SK-N-DZ (cell line): ENCODE measurements at regions not wholly inside any gene's neighbourhood (a gene's known extent, or its start where the extent isn't known, plus 50 kb on each side); places are given as distances from the start of the nearest gene placed in this dataset.

ENCODE experiments used
- DNase-seq: peaks from one replicate; pipeline ENCODE4 v3.0.0-alpha.2; 2015; ENCODE audit warnings: low spot score

- peak; percentile 20 for DNase-seq
Observed at GRCh38 chr14:103206836-103207387, 83.7 kb downstream of the TNFAIP2 start.

- DNase-seq: no peak
Observed at GRCh38 chr14:103207388-103208072, 84.3 kb downstream of the TNFAIP2 start.

DNA sequence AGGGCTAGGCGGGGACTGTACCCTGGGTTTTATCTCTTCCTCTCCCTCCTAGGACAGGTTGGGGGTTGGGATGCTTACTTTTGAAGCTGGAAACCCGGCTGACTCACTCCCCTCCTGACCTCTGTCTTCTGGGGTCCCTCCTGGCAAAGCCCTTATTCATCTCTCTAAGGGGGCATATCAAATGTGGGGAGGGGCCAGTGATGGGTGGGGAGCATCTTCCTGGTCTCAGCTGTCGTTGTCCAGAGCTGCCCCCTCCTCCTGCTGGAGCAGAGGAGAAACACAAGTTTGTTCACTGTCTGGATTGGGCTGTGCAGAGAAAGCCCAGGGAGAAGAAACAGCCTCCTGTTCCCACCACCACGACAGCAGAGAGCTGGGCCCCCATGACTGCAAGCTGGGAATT lies 85.8 kb downstream of the TNFAIP2 start:
- peak; percentile 13 for DNase-seq

- DNase-seq: no peak
Observed at GRCh38 chr14:103209506-103209905, 86.2 kb downstream of the TNFAIP2 start.

DNA sequence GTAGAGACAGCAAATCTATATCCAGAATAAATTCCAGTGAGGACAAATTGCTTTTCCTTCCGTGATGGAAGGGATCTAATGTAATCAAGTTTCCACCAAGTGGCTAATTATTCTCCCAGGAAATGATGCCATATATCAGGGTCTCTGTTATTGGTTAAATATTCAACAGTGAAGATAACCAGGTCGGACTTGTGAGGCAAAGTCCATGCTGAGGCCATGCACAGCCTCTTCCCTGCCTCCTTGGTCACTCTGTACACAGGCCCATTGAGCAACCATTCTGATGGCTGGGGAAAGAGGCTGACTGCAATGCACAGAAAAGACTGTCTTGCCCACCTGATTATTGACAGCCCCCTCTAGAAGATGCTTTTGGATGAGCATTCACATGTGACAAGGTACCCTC lies 90.1 kb downstream of the TNFAIP2 start:
- DNase-seq: no peak

DNA sequence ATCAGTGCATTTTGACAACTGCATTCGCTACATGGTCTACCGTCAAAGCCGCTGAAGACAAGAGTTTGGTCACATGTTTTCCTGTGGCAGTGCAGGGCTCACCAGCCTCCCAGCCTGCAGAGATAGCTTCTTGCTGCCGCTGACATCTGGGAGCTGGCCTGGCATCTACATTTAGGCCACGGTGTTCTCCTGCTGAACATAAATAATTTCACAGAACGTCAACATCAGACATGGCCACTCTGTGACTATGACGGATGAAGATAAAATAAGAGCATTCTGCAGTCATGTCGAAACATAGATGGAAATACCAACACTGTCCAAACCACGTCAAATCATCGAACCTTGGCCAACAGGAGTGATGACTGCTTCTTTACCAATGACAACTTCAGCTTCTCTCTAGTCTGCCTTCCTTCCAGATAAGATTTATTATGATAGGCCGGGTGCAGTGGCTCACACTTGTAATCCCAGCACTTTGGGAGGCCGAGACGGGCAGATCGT lies 91.2 kb downstream of the TNFAIP2 start:
- DNase-seq: no peak

- no peak for DNase-seq
Observed at GRCh38 chr14:103216399-103216798, 93.1 kb downstream of the TNFAIP2 start.

DNA sequence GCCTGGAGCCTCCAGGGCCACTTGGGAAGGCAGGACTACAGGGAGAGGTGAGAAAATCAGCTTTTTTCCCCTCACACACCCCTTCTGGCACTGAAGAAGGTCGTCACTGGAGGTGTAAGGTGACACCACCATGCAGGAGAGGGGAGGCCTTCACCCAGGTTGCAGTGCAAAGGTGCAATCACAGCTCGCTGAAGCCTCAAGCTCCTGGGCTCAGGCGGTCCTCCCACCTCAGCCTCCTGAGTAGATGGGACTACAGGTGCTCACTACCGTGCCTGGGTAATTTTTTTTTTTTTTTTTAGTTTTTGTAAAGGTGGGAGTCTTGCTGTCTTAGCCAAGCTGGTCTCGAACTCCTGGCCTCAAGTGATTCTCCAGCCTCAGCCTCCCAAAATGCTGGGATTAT lies 93.6 kb downstream of the TNFAIP2 start:
- no peak for DNase-seq

DNA sequence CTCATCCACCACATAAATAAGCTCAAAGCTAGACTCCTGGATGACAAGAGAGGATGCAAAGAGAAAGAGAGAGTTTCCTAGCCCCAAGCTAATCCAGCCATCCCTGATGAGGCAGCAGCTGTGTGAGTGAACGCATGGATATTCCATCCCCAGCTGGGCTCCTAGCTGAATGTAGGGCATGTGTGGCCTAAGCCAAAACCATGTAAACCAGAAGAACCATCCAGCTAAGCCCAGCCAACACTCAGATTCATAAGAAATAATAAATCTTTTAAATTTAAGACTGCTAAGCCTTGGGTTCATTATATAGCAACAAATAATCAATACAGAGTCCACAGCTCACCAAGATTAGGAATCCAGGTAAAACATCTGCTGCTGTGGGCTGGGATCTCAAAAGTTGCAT lies 94.3 kb downstream of the TNFAIP2 start:
- no peak for DNase-seq

DNA sequence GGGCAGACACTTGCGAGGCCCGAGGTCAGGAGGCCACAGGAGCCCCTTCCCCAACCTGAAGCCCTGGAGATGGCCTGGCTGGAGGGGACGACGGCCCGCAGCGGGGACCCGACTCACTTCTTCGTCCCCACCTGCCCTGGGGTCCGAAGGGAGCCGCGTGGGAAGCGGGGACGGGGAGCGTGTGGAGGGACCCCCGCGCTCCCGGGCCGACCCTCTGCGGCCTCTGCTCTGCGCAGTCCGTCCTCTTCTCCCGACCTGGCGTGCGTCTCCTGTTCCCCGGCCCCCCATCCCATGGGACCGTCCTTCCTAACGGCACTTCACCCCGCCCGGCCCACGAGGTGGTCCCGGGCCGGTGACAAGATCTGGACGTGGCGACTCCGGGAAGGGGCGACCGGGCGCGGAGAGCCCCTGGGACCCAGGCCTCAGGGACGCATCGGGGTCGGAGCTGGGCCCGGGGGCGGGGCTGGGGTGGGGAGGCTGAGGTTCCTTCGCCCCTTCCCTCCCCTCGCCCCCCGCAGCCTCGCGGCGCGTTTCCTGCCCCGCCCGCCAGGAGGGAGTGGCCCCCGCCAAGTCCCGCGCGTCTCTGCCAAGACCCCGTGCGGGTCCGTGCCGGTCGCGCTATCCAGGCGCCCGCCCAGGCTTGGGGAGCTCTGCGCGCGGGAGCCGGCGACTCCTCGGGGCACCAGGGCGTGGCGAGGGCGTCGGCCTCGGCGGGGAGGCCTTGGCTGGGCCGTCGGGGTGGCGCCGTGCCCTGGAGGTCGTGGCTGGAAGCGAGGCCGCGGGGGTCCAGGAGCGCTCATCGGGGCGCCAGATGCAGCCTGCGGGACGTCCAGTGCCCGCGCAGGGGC lies 97.1 kb downstream of the TNFAIP2 start:
- DNase-seq: no peak

DNA sequence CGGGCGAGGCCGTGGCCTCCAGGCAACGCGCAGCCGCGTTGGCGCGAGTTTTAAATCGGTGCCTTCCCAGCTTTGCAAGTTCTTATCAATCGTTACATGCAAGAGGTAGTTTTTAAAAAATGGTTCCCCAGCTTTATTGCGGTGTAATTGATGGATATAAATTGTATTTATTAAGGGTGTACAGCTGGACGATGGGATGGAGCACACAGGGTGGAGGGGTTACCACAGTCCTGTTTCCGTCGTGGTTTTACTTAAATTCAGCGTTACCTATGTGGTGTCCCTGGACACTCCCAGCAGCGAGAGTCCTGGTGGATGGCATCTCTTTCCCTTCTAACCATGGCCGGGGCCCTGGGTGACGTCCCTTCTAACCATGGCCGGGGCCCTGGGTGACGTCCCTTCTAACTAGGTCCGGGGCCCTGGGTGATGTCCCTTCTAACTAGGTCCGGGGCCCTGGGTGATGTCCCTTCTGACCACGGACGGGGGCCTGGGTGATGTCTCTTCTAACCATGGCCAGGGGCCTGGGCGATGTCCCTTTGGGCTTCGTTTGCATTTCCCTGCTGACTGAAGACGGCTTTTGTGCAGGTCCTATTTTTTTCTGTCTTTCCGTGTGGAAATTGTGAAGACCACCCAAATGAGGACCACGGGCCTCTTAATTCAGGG lies 97.9 kb downstream of the TNFAIP2 start:
- DNase-seq: no peak

- DNase-seq: no peak
Observed at GRCh38 chr14:103221781-103222358, 98.6 kb downstream of the TNFAIP2 start.

- no peak for DNase-seq
Observed at GRCh38 chr14:103223818-103224352, 100.6 kb downstream of the TNFAIP2 start.

DNA sequence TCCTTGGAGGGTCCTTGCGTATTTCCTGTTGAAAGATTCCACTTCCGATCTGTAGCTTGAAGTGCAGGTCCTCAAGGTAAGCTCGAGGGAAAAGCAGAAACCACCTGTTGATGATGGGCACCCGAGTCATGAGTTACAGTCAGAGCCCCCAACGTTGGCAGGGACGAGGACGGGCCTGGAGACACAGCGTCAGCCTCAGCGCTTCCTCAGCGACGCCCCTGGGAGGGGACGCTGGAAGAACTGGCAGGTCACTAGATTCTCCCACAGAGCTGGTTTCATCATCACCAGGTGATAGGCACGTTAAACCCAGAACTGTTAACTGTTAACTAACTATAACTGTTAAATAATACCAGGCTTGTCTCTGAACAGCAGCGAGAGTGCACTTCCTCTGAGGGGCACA lies 101.8 kb downstream of the TNFAIP2 start:
- no peak for DNase-seq

GRCh38 chr14:103225476-103225875 lies 102.2 kb downstream of the TNFAIP2 start:
- DNase-seq: no peak

DNA sequence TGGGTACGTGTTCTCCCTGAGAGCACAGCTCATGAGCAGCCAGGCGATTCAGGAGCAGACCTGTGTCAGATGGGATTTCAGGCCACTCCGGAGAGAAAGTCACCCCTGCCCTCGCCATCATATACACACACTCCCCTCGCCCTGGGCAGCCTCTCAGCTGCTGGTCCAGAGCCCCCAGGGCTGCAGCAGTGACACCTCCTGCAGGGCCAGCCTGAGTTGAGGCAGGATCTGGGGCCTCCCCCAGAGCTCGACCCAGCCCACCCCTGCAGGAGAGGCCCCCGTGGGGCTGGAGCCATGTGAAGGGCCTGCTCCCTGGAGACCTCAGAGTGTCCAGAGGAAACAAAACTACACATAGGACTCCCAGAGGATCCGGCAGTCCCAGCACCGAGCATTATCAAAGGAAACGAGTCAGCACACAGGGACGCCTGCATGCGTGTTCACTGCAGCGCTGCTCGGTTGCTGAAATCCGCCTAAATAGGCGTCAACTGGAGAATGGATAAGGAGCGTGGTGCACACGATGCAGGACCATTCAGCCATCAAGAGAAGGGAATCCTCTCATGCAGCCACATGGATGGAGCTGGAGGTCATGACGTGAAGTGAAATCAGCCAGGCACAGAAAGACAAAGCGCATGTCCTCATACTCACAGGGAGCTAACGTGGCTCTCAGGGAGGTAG lies 104.0 kb downstream of the TNFAIP2 start:
- no peak for DNase-seq

- DNase-seq: no peak
Observed at GRCh38 chr14:103228076-103228806, 105.0 kb downstream of the TNFAIP2 start.

GRCh38 chr14:103228866-103229265 lies 105.2 kb upstream of the EIF5 start:
- no peak for DNase-seq

DNA sequence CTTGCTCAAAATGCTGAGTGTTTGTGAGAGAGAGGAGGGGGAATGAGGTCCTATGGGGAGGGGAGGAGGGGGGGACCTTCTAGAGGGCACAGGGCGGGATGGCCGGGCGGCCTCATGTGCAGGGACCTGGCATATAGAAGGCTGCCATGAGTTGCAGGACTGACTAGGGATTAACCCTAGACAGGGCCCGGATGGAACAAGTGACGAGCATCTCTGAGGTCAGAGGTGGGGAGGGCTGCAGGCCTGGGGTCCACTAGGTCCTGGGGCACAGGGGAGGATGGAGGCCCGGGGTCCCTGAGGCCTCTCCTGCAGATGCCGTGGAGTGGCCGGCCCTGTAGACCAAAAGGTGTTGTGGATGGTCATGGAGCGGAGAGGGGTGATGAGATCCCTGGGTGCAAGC lies 104.0 kb upstream of the EIF5 start:
- no peak for DNase-seq

DNA sequence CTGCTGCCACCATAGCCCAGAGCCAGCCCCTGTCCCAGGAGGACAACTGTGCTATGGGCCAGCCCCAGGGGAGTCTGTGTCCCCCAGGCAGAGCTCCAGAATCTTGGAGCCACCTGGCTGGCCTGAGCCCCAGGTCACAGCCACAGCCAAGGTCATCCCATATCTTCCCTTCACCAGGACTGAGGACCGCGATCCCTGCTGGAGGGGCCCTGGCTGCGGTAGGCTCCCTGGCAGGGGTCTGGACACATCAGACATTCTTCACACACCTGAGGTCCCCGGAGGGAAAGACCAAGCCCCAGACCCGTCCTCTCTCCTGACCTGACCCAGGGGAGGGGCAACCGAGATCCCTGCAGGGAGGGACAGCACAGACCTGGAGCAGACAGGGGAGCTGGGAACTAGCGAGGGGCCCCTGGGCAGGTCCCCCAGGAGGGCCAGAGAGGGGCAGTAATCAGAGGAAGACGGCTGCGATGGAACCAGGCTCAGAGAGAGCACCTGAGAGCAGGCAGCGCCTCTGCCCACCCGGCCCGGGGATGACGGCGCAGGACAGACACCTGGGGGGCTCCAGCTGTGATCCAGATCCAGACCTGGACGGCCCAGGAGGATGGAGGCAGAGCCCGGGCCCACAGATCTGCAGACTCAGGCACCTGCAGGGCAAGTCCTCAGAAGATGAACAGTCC lies 103.2 kb upstream of the EIF5 start:
- DNase-seq: no peak
